Upper lobe of right lung (tissue), 1 donor: ENCODE measurements at regions not wholly inside any gene's neighbourhood (a gene's known extent, or its start where the extent isn't known, plus 50 kb on each side); places are given as distances from the start of the nearest gene placed in this dataset.

ENCODE experiments used
- ATAC-seq: fragments of 200-7000 bp; cut with Tn5 transposase; one replicate; pipeline ENCODE4 v1.9.1; 2020; ENCODE audit warnings: mild to moderate bottlenecking, moderate library complexity
- DNase-seq: peaks from one replicate; pipeline ENCODE4 v3.0.0-alpha.2; 2020
- H3K27ac ChIP-seq: fragments of 200-600 bp; one replicate; pipeline ENCODE4 v1.8.0; 2022
- H3K27me3 ChIP-seq: fragments of 200-600 bp; one replicate; pipeline ENCODE4 v1.8.0; 2022; ENCODE audit warnings: mild to moderate bottlenecking
- H3K36me3 ChIP-seq: fragments of 200-600 bp; one replicate; pipeline ENCODE4 v1.8.0; 2022
- H3K4me1 ChIP-seq: fragments of 200-600 bp; one replicate; pipeline ENCODE4 v1.8.0; 2022
- H3K4me3 ChIP-seq: fragments of 200-600 bp; one replicate; pipeline ENCODE4 v1.8.0; 2022; ENCODE audit warnings: mild to moderate bottlenecking
- H3K9me3 ChIP-seq: fragments of 200-600 bp; one replicate; pipeline ENCODE4 v1.8.0; 2022
- intact Hi-C: fragments of 100-400 bp; cut with DNase I; formaldehyde crosslinking; loops from one replicate; pipeline ENCODE4 v1.11.0; 2022
- TF ChIP-seq, protein P1 (sequence below): fragments of 200-600 bp; IDR thresholded peaks from one replicate; pipeline ENCODE4 v1.8.0; 2022; ENCODE audit warnings: antibody characterized with exemption
- donor health status: DM: no; HTN: yes; CAD: no; lungs with severe emphysema.

DNA sequence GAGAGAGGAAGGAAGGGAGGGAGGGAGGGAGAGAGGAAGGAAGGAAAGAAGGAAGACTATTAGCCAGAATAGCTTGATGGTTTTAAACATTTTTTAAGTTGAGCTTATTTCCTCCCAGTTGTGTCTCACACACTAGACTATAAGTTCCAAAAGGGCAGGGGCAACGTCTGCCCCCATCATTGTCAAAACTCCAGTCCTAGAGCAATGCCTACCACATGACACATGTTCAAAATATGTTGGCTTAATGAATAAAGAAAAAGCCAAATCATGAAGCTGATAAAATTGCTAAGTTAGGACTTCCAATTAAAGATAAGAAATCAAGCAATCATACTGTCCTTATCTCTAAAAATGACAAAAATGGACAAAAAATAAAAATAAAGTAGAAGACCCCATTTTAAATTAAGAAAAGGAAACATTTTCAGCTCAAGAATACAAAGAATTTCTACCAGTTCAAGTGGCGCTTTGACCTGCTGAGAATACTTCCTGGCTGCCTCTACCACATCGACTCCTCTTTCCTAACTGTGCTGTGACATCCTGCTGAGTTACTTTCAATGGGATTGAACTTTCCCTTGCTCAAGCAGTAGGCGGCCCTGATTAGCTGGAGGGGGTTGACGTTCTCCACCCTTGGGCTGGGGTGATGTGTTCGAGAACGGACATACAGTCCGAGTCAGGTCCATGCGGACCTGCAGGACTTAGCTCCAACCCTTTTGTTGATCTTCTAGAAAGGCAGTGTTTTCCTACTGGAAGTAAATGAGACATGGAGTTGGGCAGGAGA, 283.9 kb upstream of the FOXQ1 start:
- H3K27me3 ChIP-seq, result no peaks in the 10 kb centered on the region
- ATAC-seq (no peak), DNase-seq (no peak)
- TF ChIP-seq, protein P1, sequence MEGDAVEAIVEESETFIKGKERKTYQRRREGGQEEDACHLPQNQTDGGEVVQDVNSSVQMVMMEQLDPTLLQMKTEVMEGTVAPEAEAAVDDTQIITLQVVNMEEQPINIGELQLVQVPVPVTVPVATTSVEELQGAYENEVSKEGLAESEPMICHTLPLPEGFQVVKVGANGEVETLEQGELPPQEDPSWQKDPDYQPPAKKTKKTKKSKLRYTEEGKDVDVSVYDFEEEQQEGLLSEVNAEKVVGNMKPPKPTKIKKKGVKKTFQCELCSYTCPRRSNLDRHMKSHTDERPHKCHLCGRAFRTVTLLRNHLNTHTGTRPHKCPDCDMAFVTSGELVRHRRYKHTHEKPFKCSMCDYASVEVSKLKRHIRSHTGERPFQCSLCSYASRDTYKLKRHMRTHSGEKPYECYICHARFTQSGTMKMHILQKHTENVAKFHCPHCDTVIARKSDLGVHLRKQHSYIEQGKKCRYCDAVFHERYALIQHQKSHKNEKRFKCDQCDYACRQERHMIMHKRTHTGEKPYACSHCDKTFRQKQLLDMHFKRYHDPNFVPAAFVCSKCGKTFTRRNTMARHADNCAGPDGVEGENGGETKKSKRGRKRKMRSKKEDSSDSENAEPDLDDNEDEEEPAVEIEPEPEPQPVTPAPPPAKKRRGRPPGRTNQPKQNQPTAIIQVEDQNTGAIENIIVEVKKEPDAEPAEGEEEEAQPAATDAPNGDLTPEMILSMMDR, result no peak
- no peak overlapping the region for H3K4me3 ChIP-seq
- no peak overlapping the region for H3K27ac ChIP-seq
- no peaks in the 10 kb centered on the region for H3K9me3 ChIP-seq
- no peaks in the 10 kb centered on the region for H3K4me1 ChIP-seq
- H3K36me3 ChIP-seq, result no peaks in the 10 kb centered on the region
- intact Hi-C loops, result no loop called here

DNA sequence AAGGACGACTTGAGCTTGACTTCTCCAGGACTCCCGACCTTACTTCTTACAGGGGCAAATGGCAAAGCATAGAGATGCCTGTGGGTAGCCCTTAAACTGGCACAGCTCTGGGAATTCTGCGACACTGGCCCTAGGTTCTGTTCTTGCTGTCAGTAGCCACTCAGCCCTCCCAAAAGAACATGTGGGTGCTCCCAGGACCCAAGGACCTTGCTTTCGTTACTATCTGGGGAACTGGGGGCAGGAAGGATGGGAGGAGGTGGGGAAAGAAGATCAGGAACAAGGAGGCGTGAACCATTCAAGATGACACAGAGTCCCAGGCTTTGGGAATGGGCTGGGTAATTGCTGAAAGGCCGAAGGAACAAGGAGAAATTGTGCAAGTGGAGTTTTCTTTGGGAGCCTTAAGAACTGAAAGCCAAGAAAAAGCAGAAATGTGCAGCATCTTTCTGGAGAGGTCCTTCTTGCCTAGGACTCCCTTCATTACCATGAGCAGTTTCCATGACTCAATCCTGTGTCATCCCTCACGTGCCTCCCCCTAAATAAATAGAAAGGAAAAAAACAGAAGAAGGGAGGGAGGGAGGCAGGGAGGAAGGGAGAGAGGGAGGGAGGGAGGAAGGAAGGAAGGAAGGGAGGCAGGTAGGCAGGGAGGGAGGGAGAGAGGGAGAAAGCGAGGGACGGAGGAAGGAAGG, 284.6 kb upstream of the FOXQ1 start:
- intact Hi-C loops, result no loop called here
- no peaks in the 10 kb centered on the region for H3K4me1 ChIP-seq
- H3K27me3 ChIP-seq, result no peaks in the 10 kb centered on the region
- DNase-seq (no peak), ATAC-seq (no peak)
- no peak overlapping the region for H3K27ac ChIP-seq
- TF ChIP-seq, protein P1, result no peak
- H3K36me3 ChIP-seq, result no peaks in the 10 kb centered on the region
- H3K9me3 ChIP-seq, result no peaks in the 10 kb centered on the region
- no peak overlapping the region for H3K4me3 ChIP-seq

DNA sequence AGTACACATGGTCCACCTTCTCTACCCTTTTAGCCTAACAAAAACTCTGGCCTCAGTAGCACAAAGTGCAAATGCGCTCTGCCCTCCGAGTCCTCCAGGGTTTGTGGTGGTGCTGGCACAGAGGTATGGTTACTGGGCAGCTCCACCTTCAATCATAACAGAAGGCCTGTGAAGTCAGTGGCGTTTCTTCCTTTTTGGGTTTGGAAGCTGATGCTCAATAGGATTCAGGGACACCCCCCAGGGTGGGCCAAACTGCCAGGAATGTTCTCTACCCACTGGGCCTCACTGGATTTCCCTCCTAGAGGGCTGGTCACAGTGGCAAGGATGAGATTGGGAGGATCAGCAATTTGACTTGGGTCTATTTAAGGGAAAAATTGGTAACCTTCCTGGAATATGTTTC, 286.1 kb upstream of the FOXQ1 start:
- Histone ChIP-seq H3K4me3 (no peak overlapping the region), H3K36me3 (no peaks in the 10 kb centered on the region), H3K27ac (no peak overlapping the region), H3K4me1 (no peaks in the 10 kb centered on the region), H3K9me3 (no peaks in the 10 kb centered on the region), H3K27me3 (no peaks in the 10 kb centered on the region)
- TF ChIP-seq, protein P1, result no peak
- intact Hi-C loops, result no loop called here
- DNase-seq (no peak), ATAC-seq (no peak)

DNA sequence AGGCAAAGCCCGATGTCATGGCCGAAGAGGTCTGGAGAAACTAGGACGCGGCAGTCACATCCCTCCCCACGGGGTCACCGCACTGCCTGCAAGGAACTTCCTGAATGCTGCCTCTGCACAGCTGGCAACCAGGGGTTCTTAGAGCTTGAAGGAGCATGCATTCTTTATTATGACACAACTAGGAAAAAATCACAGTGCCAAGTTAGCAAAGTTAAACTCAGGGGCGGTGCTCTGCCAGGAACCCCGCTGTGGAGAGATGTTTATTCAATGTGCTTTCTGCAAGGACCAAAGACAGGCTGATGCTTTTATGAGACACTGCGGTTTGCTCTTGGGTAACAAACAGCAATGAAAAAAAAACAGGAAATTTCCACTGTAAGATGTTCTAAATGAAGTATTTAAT, 287.3 kb upstream of the FOXQ1 start:
- Histone ChIP-seq H3K4me1 (no peaks in the 10 kb centered on the region), H3K4me3 (no peak overlapping the region), H3K27ac (no peak overlapping the region), H3K27me3 (no peaks in the 10 kb centered on the region), H3K36me3 (no peaks in the 10 kb centered on the region), H3K9me3 (no peaks in the 10 kb centered on the region)
- ATAC-seq (peak; percentile 33), DNase-seq (no peak)
- TF ChIP-seq, protein P1, result no peak
- intact Hi-C loops, result no loop called here

DNA sequence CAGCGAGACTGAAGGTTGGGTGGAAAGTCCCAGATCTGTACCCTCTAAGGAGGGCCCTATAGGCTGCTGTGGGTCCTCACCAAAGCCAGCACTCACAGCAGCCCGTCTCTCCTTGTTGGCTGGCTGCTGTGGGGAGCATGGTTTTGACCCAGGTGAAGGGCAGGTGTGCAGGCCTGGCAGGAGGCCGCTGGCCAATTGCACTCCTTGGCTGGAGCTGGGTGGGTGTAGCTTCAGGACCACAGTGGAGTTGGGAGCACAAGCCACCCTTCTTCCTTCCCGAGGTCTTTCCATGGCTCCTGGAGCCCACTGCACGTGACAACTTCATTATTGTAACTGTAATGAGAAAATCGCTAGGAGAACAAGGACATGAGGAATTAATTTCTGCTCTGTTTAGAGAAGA, 287.7 kb upstream of the FOXQ1 start:
- Histone ChIP-seq H3K9me3 (no peaks in the 10 kb centered on the region), H3K36me3 (no peaks in the 10 kb centered on the region), H3K4me1 (no peaks in the 10 kb centered on the region), H3K27ac (no peak overlapping the region), H3K27me3 (no peaks in the 10 kb centered on the region), H3K4me3 (no peak overlapping the region)
- ATAC-seq, result no peak
- TF ChIP-seq, protein P1, result no peak
- DNase-seq, result no peak
- intact Hi-C loops, result no loop called here
